Stimulated activated naive CD4-positive, alpha-beta T cell (primary cell): ENCODE measurements at regions not wholly inside any gene's neighbourhood (a gene's known extent, or its start where the extent isn't known, plus 50 kb on each side); places are given as distances from the start of the nearest gene placed in this dataset.

ENCODE experiments used
- DNase-seq, 6 experiments: peaks; one replicate each; lab custom pipeline; 2025; lab: John Stamatoyannopoulos, UW

DNA sequence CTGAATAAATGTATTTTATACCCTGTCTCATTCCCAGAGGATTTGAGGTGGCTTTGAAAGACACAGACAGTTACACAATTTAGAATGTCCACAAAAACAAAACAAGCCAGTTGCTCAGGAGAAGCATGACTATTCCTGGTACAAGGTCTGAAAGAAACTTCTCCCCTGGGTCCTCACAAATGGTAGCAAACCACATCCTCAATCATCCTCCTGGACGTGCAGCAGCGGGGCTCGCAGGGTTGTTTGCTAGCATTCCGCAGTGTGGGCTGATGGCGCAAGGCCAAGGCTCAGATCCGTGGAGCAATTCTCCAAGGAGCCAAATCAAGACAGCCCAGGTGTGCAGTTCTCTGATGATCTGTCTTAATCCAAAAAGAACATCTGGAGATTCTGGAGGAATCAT, 210.3 kb downstream of the ACTL7B start:
- DNase-seq: no peak

DNA sequence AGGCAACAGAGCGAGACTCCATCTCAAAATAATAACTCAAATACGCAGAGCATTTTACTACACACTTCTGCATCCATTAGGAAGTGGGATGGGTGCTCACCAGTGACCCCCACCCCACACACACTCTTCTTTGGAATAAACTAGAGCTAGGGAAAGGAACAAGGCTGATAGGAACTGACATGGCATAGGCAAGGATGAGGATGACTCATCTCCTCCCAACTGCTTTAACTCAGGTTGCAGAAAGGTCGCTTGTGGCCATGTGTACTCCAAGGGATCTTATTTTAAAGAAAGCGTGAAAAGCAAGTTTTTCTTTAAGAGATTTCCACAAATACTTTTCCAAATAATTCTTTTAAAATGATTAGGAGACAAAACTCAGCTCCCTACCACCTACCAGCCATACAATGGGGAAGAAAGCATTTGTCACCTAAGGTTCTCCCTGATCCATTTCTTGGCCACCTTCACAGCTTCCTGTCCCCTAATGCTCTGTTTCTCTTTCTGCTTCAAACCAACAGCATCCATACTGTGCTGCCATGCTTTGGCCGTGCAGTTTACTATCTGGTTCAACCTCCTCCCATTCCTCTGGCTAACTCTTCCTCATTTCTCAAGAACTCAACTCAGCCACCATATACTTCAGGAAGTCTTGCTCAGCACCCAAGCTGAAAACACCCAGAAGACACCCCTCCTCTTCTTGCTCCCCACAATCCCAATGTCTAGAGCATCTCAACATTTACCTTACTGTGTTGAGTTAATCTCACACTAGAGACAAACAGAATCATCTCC, 211.9 kb downstream of the ACTL7B start:
- no peak for DNase-seq

DNA sequence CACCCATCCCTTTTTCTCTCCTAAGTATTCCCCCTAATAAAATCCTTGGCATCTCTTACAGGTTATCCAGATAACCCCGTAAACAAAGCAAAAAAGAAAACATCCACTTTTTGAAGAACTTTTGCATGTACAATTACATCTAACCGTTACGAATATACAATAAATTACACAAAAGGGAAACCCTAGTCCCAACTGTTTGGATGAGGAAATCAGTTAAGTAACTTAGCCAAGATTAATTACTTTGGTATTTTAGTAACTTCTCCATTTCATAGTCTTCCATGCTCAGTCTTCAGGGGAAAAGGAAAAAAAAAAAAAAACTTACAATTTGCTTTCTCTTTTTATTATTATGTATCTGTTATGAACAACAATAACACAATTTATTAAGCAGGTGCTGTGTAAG, 212.9 kb downstream of the ACTL7B start:
- no peak for DNase-seq

DNA sequence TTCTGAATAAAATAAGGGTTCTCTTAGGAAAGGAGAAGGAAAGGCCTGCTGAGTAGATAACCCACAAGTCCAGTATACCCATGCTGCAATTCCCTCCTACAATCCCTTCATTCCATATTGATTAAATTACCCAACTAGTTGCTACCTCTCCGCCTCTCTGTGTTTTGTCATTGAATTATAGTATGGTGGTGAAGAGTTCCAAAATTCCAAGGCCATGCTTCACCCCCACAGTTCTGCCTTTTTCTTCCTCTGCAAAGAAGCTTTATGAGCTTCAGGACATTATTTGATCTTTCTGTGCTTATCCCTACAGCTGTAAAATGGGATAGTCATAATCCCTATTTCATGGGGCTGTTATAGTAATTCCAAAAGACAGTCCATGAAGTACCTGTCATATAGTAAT, 215.6 kb downstream of the ACTL7B start:
- no peak for DNase-seq

DNA sequence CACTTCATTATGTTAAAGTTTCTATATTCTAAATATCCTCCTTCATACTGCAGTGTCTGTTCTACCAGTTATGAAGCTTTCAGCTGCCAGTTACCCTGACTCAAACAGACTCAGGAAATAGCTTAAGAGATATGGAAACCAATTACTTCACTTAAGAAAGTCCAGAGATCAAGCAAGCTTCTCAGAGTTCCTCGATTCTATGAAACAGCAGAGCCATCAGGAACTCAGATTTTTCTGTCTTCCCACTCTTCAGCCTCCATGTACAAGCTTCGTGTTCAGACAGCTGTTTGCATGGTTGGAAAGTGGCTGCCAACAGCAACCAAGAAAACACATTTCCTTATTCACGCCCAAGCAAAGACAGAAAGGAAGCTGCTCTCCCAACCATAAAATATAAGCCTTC, 216.1 kb downstream of the ACTL7B start:
- no peak for DNase-seq

DNA sequence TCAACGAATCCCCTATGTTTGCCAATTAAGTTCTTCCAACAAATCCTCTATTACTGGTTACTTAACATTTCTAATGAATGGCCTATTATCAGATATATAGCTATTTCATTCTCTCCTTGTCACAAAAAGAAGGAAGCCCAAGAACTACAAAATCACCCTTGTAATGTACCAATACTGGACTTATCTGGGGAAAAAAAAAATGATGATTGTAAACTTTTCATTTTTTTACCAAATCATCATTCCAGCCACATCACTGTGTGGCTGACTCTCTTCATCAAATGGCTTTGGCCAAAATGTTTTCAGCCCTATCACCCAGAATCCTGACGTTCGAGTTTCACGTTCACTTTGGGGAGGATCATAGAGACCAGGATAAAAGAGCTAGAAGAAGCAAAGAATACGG, 216.7 kb downstream of the ACTL7B start:
- no peak for DNase-seq

DNA sequence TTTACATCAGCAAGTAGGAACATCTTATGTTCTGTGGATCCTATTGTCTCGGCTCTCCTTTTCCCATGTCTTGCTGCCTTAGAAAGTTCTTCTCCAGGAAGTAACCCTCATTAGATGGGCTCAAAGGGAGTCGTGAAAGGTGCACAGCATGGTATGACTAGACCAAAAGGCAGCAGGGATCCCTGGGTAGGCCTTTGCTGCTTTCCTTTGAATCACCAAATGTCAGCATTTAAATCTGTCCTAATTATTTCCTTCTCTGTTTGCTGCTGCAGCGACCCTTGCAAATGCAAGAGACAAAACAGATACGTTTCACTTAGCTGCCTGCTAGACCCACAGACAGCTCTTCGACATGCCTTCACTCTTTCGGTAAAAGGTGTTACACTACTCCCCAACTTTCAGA, 218.4 kb downstream of the ACTL7B start:
- DNase-seq: no peak

DNA sequence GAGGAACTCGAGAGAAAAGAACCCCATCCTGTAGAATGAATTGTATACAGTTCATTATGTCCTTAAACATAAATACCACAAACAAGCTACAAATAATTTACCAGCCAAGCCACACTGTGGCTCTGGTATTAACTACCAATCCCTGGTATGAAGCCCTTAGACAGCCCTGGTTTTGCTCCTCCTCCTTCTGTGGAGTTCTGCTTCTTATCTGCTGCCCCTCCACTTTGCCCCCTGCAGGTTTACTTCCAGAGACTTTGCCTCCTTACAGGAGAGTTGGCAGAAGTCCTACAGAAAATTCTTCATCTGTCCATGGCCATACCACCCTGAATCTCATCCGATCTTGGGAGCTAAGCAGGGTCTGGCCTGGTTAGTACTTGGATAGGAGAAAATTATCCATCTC, 219.8 kb downstream of the ACTL7B start:
- no peak for DNase-seq

DNA sequence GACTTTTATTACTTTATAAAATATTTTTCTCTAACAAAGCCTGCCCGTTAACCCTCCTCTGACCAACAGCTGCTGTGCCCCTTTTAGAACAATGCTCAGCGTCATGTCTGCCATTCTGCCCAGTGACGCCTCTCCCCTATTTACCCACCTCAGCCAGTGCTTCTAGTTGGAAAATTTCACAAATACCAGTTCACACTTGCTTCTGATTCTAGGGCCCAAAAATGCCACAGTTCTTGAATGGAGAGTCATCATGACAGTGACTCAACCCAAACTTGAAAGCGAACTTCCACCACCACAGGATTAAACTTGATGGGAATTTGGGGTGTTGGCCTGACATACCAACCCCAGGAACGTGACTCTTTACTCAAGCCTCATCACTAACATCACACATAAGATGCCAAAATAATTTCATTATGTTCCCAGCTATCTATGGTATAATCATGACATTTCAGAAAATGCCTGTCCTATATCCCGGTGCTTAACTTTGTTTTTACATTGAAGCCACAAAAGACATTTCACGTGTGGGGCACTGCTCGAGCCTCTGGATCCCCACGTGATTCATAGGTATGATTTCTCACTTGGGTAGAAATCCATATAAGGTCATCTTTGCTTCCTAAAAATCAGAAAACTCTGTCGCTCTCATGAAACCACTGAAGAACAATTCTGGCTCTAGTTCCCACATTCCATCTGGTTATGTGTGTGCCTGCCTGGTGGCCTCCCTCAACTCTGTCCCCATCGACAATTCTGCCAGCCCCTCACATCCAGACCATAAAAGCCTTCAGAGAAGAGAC, 220.9 kb downstream of the ACTL7B start:
- DNase-seq: no peak

DNA sequence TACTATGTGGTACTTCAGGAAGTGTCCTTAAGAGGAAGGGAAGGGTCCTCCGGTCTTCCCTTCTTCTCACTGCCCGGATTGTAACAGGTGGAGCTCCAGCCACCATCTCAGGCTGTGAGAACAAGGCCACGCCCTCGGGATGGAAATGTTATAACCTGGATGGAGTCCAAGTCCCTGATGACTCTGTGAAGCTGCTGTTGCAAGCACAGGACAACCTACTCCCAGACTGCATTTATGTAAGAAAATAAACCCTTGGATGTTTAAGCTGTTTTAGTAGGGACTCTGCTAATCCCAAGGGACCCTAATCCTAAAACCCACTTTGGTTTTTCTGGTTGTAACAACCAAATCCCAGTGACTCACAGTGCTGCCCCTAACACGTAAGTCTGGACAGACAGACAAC, 221.6 kb downstream of the ACTL7B start:
- no peak for DNase-seq

DNA sequence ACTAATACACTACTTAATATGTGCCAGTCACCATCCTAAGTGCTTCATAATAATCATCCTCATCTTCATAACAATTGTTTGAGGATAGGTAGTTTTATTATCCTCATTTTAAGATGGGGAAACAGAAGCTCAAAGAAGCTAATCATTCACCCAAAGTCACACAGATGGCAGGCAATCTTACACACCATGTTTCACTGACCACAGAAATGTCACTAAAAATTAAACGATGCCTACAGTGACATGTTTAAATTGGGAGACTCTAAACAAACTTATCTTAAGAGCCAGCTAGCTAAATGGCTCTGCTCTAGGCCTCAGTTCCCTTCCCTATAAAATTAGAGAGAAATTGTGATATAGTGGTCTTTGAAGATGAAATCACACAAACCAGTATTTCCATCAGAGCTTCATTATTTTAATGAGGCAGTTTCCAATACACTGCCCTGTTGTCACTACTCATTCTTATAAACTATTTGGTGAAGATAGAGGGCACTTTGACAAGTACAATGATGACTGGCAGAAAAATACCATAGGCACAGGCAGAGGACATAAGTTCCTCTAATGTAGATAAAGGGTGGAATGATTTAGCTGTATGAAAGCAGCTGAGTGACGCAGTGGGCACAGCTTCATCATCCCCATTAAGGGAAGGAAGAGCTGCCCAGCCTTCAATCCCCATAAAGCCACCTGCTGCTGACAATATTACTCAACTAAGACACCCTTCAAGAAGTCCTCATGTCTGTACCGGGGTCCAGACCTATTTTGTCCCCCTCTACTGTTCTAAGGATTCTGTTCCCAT, 224.1 kb downstream of the ACTL7B start:
- no peak for DNase-seq

DNA sequence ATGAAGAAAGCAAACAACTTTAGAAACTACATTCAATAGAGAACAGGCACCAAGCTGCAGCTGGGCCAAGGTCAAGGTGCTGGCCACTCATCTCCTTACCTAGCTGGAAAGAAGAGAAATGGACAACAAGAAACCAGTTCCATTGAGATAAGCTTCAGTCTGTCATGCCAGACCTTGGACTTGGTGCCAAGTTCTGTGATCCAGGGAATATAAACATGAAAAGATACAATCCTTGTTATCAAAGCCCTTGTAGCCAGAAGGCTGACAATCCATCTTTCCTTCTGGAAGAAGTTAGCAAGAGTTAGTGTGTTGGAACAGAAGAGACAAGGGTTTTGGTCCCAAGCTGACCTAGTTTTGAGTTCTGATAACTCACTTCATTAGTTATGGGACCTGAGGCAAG, 227.5 kb downstream of the ACTL7B start:
- no peak for DNase-seq

DNA sequence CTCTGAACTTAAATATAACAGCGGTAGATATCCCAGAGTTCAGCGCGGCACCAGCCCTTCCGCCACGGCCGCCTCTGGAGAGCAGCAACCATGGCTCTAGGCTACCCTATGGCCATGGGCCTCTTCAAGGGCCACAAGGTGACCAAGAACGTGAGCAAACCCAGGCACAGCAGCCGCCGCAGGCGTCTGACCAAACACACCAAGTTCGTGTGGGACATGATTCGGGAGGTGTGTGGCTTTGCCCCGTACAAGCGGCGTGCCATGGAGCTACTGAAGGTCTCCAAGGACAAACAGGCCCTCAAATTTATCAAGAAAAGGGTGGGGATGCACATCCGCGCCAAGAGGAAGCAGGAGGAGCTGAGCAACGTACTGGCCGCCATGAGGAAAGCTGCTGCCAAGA, 229.0 kb downstream of the ACTL7B start:
- no peak for DNase-seq

DNA sequence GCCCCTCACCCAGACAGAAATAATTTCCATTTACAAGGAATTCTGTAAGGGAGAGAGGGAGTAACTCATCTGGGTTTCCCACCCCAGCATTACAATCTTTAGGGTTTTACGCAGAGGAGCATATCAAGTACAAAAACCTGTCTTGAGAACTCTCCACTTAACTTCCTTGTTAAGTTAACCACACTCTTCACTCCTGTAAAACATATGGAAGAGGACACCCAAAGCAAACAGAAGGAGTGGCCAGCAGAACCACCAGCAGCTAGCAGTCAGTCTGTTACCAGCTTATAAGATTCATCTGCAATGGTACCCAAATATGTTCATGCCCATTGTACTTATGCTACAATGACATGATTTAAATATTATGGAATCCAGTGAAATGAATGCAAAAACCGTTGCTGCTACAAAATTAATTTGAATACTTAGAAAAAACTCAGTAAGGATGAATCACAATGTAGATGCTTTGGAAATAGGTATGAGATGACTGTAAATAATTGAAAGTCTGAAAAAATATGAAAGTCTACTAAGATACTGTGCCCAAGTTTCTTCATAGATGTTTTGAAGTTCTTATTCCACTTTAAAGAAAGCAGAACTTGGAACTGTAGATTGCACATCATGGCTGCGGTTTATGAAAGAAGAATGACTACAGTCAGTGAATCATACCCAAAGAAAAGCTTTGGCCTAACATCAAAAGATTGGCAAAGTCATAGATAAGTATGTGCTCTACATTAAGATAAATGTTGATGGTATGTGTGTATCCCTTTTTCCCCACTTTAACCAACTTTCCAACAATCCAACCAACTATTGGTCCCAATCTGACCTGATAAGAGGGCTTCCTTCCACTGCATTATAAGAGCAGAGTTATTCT, 233.6 kb downstream of the ACTL7B start:
- DNase-seq: no peak

DNA sequence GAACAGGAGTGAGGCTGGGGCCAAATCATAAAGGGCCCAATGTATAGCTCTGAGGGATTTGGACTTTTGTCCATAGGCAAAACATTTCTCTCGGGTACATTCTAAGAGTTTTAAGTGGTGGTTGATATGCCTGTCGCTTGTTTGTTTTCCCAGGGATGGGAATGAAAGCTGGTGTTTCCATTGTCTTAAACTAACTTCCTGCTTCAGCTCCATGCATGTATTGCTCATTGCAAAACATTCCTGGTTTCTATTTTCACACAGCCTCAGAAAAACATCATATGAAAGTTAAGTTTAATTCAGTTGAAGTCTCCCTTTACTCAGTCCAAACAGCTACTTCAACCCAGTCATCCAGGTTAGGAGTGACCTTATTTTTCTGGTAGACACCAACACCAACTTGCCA, 235.0 kb downstream of the ACTL7B start:
- DNase-seq: no peak

DNA sequence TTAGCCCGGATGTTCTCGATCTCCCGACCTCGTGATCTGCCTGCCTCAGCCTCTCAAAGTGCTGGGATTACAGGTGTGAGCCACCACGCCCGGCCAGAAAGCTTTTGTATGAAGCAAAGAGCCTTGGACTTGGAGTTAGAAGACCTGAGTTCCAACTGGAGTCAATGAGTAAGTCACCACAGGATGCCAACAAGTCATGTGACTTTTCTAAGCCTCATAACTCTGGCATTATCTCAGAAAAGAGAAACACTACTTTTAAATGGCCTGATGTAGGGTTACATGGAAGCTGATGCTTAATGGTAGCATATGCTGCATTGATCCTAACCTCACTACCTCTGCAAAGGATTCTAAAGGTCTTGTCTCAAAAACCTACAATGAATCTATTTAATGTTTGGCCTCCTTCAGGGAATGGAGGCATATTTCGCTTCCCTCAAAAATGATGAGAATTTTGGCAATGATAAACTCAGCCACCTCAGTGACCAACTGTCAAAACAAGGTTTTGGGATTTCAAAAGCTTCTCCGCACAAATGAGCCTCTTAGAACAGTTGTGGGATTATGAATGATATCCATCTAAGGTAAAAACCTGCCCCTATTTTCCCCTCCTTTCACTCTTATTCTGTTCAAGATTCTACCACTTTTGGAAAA, 236.8 kb downstream of the ACTL7B start:
- no peak for DNase-seq

DNA sequence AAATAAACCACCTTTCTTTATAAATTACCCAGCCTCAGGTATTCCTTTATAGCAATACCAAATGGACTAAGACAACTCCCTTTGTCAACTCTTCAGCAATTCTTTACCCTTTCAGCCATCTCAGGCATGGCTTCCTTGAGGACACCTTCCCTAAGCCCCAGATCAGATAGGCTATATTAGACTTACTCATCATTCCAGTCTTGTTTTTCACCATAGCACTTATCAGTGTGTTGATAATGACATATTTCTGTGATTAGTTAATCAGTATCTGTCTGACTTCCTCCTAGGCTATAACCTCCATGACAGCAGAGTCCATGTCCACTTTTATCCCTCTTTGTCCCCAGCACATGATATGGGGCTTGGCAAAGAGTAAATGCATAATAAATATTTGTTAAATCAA, 238.1 kb downstream of the ACTL7B start:
- DNase-seq: no peak

DNA sequence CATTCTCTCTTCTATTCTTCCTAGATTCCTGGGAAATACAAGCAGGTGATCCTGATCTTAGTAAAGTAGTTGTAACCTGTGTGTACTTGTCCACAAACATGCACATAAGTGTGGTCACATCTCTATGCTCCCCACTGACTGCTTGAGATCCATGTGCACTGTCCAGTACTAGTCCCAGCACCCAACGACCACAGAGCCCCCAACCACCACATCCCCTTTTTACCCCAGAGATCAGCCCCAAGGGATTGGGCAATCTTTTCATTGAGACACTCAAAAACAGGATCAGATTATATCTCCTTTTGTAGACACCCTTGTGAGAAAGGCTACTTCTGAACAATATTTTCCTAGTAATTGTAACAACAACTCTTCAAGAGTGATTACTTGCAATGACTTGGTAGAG, 240.6 kb downstream of the ACTL7B start:
- DNase-seq: no peak

DNA sequence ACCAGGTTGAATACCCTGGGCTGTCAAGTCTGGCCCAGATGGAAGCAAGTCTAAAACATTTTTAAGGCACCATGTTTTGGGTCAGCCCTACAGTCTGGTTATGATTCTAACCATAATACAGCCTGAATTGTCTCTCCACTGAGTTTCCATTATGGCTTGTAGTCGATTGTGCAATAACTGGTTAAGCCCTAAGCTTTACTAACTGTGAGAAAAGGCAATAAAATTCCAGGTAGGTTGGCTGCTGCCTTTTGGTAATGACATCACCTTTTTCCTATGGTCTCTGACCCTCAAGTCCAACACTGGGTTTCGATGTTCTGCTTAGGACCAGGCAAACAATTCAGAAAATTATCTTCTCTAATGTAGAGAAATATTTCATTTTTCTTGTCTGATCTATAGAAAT, 243.3 kb downstream of the ACTL7B start:
- DNase-seq: no peak

DNA sequence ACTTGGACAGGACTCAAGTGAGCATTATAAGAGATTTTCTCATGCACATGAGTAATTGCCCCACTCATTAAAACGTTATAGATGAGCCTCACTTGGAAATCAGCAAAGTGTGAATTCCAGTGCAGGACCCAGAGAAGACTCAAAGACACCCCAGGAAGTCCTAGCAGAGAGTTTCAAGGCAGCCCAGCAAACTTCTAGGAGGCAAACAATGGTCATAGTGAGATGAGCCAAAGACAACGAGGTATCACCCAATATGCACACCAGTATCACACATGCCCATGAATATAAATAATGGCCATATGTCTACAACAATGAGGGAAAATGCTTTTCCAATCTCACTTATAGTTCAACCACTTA, 245.9 kb downstream of the ACTL7B start:
- DNase-seq: no peak

DNA sequence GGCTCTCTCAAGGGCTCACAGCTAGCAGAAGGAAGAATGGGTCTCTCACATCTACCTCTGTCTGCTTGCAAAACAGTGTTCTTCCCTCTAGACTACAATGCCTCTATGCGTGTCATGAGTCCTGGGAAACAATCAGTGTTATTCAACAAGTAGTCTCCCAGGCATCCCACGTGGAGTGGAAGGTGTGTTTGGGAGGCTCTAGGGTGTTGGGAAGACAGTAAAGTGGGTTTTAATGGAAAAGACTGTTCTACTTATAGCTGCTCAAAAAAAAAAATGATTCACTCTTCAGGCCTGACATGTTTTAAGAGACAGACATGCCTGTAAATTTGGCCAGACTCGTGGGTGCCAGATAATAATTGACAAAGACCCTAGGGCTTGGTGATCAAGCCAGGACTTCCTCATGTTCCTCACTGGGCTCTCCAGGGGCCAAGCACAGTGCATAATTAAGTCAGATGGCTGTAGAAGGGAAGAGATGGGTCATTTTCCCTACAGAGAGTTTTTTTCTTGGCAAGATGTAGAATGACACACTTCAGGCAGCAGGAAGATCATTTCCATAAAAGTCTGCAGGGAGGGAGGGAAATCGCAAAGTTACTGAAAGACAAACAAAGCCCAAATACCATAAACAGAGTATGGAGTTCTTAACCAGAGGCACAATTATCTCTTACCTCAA, 246.4 kb downstream of the ACTL7B start:
- DNase-seq: no peak
